GM18909 (cell line): ENCODE measurements at regions not wholly inside any gene's neighbourhood (a gene's known extent, or its start where the extent isn't known, plus 50 kb on each side); places are given as distances from the start of the nearest gene placed in this dataset.
"Not testable (repeated sequence)": the region's sequence is repeated elsewhere in the genome, so short reads cannot be mapped to it uniquely, and the experiment has no call there.

ENCODE experiments used
- ATAC-seq: cut with Tn5 transposase; IDR thresholded peaks from one replicate; pipeline ENCODE4 v1.9.1; 2021; ENCODE audit warnings: mild to moderate bottlenecking; ENCODE audit not compliant: unreplicated experiment, poor library complexity

- no peak for ATAC-seq
Observed at GRCh38 chr5:152606776-152607364, 201.8 kb upstream of the NMUR2 start.

DNA sequence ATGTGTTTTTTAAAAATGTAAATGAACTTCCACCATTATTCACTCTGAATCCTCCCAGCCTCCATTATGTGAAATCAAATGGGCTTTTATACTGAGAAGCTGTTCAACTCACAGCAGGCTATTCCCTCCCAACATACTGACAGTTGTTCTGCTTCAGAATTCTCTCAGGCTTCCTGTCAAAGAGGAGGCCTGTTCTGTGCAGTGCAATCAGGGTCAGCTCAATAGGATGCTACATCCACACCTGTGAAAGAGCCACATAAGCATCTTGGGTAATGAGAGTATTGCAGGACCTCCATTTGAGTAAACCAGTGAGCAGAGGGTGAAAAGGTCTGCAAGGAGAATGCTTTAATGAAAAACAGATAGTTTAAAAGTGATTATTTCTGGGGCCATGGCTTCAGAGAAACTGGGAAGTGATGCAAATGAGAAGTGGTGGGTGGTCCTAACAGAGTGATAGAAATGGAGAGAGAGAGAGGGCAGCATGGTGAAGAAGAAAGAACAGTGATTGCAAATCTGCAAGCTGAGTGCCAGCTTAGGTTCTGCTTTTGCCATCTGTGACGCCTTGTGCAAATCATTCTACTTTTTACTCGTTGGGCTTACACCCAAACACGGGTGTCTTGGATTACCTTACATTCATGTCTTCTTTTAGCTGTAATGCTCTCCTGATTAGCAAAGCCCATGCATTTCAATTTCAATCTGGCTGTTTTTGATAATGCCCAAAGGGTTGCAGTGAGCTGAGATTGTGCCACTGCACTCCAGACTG, 202.5 kb upstream of the NMUR2 start:
- ATAC-seq = no peak

- ATAC-seq = no peak
Observed at GRCh38 chr5:152608458-152608857, 203.4 kb upstream of the NMUR2 start.

- ATAC-seq = no peak
Observed at GRCh38 chr5:152619756-152620155, 214.7 kb upstream of the NMUR2 start.

GRCh38 chr5:152622628-152623027, 217.5 kb upstream of the NMUR2 start:
- ATAC-seq = no peak

DNA sequence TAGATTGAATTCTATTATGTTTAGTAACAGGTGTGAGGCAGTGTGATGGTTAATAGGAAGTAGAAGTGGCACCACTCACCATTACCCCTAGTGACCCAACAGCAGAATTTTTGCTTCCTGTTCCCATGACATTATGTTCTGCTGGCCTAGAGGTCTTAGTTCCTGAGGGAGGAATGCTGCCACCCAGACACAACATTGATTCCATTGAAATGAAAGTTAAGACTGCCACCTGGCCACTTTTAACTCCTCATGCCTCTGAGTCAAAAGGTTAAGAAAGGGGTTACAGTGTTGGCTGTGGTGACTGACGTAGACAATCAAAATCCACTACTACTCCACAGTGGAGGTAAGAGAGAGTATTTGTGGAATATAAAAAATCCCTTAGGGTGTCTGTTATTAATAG, 218.9 kb upstream of the NMUR2 start:
- no peak for ATAC-seq

DNA sequence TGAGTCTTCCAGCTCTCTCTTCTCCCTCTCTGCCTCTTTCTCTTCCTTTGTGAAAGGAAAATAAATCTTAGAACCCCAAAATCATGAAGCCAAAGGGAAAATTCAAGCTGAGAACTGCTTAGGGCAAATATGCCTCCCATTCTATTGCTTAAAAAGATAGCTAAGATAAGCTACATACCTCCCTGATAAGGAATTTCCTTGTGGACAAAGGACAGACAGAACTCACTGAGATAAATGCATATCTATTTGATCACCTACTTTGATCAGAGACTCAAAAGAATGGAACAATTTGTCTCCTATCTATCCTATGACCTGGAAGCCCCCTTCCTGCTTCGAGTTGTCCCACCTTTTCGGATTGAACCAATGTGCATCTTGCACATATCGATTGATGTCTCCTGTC, 220.6 kb upstream of the NMUR2 start:
- no peak for ATAC-seq

DNA sequence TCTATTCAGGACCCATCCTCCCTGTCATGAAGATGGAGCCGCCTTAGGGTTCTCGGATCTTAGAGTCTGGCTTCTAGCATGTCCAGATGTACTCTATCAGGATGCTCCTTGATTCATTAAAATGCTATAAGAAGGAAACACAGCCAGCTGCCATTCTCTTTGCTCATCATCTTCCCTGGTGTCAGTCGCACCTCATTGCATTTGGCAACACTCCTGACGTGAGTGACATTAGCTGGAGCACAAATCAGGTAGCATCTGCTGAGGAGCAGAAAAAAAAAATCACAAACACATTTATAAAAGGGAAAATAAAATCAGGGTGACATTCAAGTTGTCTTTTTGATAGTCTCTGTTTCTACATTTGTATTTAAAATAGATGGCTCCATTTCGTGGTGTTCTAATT, 226.1 kb upstream of the NMUR2 start:
- ATAC-seq = no peak

GRCh38 chr5:152632360-152632759, 227.3 kb upstream of the NMUR2 start:
- no peak for ATAC-seq

DNA sequence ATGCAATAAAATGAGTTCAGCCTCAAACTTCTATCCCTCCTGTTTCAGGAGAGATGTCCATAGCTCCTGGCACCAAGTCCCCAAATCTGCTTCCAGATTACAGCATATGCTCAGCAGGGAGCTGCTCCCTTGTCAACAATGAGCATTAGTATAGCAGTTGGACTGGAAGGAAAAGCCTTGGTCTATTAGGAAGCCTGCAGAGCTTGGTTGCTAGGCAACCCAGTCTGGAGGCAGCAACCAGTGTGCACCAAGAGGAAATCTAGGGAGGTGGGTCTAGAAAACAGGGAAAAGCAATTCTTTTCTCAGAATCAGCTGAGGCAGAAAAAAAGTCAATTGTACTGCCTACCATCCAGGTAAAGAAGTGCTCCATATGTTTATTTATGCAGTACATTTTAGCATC, 229.5 kb upstream of the NMUR2 start:
- no peak for ATAC-seq

- ATAC-seq = no peak
Observed at GRCh38 chr5:152638996-152639552, 234.0 kb upstream of the NMUR2 start.

DNA sequence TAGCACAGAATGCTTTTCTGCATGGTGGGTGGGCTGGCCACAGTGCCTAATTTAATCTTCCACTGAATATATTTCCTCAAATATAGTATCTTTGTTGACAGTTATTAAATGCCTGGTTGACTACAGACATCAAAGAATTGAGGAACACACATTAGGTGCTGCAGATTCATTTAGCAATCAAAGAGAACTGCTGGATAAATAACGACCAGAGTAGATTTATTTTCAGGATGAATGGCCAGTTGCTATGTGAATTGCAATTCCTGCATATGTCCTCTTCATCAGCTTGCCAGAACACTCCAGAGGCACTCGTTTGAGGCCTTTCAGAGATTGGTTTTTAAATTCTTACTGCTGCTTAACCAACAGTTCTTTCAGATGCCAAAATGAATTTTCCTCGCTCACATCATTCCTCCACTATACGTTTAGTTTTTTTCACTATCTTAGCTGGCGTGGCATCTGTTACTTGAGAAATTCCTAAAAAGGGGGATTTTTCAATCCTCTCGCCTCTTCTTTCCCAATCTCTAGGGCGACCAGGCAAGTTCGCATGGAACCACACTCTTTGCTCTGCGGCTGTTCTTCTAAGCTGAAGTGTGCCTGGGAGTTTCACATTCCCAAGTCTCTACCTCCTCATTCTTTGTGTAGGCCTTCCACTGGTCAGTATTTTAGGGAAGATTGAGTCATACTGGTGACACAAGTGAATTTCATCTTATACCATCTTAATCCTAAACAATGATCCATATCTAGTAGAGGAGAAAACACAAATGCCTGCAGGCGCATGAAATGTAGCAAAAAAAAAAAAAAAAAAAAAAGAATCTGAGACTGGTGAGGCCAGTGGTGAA, 237.1 kb upstream of the NMUR2 start:
- no peak for ATAC-seq

GRCh38 chr5:152642880-152643279, 237.8 kb upstream of the NMUR2 start:
- no peak for ATAC-seq

GRCh38 chr5:152644029-152644728, 239.1 kb upstream of the NMUR2 start:
- ATAC-seq = no peak

DNA sequence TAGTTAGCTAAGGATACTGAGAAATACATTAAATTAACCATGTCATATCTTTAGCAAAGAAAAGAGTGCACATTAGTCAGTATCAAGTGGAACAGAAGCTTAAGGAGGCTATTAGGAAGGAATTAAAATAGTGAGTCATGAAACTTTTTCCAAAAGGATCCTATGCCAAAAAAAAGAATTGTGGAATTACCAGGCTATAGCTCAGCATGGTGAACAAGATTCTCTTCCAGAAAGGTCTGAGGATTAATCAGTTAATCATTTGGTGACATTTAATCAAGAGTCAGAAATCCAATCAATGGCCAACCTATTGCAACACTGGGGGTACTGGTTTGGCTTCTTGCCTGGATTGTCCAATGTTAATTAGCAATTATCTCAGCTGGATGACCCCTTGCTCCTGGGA, 244.5 kb upstream of the NMUR2 start:
- no peak for ATAC-seq

GRCh38 chr5:152650413-152650812, 245.3 kb upstream of the NMUR2 start:
- no peak for ATAC-seq

DNA sequence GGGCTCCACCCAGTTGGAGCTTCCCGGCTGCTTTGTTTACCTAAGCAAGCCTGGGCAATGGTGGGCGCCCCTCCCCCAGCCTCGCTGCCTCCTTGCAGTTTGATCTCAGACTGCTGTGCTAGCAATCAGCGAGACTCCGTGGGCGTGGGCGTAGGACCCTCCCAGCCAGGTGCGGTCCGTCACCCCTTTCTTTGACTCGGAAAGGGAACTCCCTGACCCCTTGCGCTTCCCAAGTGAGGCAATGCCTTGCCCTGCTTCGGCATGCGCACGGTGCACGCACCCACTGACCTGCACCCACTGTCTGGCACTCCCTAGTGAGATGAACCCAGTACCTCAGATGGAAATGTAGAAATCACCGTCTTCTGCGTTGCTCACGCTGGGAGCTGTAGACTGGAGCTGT, 254.4 kb upstream of the NMUR2 start:
- not testable (repeated sequence) for ATAC-seq

GRCh38 chr5:152673601-152674000, 268.5 kb upstream of the NMUR2 start:
- no peak for ATAC-seq

- no peak for ATAC-seq
Observed at GRCh38 chr5:152674403-152674802, 269.3 kb upstream of the NMUR2 start.

DNA sequence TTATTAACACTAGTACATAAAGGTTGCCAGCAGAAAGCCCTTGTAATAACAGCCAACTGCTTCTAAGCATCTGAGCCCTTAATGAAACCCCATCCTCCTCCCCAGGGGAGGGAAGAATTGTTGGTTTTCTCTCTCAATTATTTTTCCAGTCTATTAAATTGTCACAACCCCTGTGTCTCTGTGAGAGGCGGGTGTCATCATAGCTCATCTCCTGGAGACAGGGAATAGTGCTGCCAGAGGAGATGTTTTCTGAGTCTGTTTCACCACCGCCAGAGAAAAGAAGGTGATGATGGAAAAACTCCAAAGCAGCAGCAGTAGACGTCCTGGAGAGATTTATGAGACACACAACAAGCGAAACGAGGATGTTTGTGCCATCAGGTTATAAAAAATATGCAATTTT, 271.1 kb upstream of the NMUR2 start:
- no peak for ATAC-seq
